D721Med (cell line): ENCODE measurements at regions not wholly inside any gene's neighbourhood (a gene's known extent, or its start where the extent isn't known, plus 50 kb on each side); places are given as distances from the start of the nearest gene placed in this dataset.

Experiments used
- DNase-seq: peaks from one replicate; pipeline ENCODE4 v3.0.0; 2011; ENCODE audit warnings: low spot score; ENCODE audit not compliant: insufficient read length
- FAIRE-seq: peaks from 2 replicates; lab custom pipeline; 2011; peaks lifted over from hg19 to GRCh38; lab: Jason Lieb, UNC
- TF ChIP-seq, protein P1 (sequence below): IDR thresholded peaks from 2 replicates; pipeline ENCODE4 v1.5.1; 2012; ENCODE audit warnings: mild to moderate bottlenecking, control low read depth; ENCODE audit not compliant: insufficient read depth; ENCODE audit errors: missing control alignments

GRCh38 chr2:189247276-189247675, 67.7 kb upstream of the COL5A2 start:
- no peak for FAIRE-seq
- no peak for DNase-seq
- TF ChIP-seq, protein P1, sequence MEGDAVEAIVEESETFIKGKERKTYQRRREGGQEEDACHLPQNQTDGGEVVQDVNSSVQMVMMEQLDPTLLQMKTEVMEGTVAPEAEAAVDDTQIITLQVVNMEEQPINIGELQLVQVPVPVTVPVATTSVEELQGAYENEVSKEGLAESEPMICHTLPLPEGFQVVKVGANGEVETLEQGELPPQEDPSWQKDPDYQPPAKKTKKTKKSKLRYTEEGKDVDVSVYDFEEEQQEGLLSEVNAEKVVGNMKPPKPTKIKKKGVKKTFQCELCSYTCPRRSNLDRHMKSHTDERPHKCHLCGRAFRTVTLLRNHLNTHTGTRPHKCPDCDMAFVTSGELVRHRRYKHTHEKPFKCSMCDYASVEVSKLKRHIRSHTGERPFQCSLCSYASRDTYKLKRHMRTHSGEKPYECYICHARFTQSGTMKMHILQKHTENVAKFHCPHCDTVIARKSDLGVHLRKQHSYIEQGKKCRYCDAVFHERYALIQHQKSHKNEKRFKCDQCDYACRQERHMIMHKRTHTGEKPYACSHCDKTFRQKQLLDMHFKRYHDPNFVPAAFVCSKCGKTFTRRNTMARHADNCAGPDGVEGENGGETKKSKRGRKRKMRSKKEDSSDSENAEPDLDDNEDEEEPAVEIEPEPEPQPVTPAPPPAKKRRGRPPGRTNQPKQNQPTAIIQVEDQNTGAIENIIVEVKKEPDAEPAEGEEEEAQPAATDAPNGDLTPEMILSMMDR: no peak

- FAIRE-seq (no peak), DNase-seq (no peak)
- TF ChIP-seq, protein P1: no peak
Observed at GRCh38 chr2:189248141-189248540, 68.6 kb upstream of the COL5A2 start.

- FAIRE-seq (no peak), DNase-seq (no peak)
- TF ChIP-seq, protein P1: no peak
Observed at GRCh38 chr2:189249171-189249570, 69.6 kb upstream of the COL5A2 start.

- DNase-seq: no peak
- no peak for FAIRE-seq
- TF ChIP-seq, protein P1: no peak
Observed at GRCh38 chr2:189249901-189250300, 70.3 kb upstream of the COL5A2 start.

DNA sequence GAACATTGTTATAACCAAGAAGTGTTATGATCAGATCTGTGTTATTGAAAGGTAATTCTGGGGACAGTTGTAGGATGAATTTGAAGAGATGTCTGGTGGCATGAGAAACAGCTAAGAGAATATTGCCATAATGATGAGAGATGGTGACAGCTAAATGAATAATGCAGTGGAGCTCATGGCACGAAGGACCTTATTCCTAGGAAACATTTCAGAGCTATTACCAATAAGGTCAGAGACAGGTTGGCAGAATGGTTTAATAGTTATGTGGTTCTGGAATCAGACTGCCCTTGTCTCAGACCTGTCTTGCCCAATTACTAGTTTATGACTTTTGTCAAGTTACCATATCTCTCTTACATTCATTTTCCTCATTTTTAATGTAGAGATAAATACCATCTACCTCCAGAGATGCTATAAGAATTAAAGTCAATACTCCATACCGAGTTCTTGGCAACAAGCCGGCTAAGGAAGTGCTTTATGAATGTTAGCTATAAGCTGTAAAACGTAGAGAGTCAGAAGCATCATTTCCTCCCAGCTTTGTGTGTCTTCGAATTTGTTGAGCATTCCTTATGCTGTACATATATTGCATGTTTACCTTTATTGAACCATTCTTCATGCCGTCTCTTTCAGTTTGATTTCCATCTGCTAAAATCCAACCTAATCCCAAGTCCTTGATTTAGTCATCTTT, 73.6 kb upstream of the COL5A2 start:
- TF ChIP-seq, protein P1: no peak
- DNase-seq: no peak
- FAIRE-seq: no peak

- TF ChIP-seq, protein P1: no peak
- FAIRE-seq: no peak
- DNase-seq: no peak
Observed at GRCh38 chr2:189253836-189254235, 74.3 kb upstream of the COL5A2 start.

GRCh38 chr2:189254268-189254883, 74.8 kb upstream of the COL5A2 start:
- TF ChIP-seq, protein P1: no peak
- no peak for FAIRE-seq
- DNase-seq: no peak
